Stimulated activated CD8-positive, alpha-beta memory T cell treated with anti-CD3 and anti-CD28 coated beads, Interleukin-4, amount 100 ng/mL, for 1 hour (primary cell): ENCODE measurements at regions not wholly inside any gene's neighbourhood (a gene's known extent, or its start where the extent isn't known, plus 50 kb on each side); places are given as distances from the start of the nearest gene placed in this dataset.

Experiments used
- DNase-seq, 2 donors: peaks; one replicate each; pipeline ENCODE4 v3.0.0-alpha.2; 2020; ENCODE audit warnings: low read depth in 2 of 2, low spot score in 1 of 2

DNA sequence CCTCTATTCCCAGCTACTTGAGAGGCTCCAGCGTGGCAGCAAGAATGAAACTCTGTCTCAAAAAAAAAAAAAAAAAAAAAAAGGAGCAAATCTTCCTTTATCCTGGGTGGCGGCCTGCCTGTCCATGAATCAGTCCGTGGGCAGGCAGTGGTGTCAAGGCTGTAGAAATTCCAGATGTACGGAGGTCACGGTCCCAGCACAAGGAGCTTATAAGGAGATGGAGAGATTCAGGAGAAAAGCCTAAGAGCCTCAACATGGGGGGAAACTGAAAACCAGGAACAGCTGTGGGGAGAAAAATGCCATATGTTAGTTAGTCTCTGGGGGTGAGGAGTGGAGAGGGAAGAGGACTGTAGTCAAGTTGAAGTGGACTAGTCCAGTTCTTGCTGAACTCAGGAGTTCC is 130.5 kb upstream of the CRY1 start:
- no peak for DNase-seq

DNA sequence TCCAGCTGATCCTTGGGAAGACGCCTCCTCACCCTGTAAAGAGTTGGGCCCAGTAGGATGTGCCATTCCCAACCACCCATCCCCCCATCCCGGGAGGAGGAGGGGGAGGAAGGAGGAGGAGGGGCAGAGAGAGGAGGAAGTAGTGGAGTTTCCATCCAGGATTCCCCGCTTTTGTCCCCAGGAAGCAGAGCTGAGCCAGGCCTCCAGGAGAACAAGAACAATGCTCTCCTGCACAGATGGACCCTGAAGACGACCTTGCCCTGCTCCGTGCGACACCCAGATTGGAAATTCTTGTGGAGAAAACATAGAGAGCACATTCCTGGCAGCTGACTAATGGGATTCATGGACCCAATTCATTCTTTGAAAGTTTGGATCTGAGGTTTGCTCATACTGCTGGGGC is 132.3 kb upstream of the CRY1 start:
- no peak for DNase-seq

DNA sequence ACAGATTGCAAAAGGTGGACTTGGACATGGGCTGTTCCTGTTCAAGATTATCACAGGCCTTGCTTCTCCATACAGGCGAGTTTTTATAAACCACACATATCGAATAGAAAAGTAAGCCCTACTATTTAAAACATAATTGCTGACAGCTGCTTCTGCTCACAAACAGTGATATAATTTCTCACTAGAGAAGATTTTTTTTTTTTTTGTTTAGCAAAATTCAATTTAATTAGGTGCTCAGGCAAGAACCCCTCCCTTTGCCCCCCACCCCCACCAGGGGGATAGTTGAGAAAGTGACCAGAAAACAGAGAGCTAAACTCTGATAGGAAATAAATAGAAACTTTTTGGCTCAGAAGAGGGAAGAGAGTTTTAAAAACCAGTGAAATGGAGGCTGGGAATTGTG is 132.8 kb upstream of the CRY1 start:
- no peak for DNase-seq

DNA sequence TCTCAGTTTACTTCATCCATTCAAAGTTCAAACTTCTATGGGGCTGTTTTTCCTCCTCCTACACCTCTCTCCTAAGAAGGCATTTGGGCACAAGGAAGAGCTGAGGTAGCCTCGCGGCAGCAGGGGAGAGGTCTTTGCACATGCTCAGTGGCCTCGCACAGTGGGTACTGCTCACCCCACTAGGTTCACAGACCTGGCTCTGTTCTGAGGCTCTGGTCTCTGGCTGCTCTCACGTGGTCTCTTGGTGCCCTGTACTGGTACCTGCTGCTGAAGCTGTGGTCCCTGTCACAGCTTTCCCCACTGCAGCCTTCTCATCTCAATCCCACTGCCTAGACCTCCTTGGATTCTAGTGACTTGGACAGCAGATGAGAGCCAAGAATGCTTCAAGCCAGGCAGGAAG is 134.7 kb upstream of the CRY1 start:
- DNase-seq, result no peak

DNA sequence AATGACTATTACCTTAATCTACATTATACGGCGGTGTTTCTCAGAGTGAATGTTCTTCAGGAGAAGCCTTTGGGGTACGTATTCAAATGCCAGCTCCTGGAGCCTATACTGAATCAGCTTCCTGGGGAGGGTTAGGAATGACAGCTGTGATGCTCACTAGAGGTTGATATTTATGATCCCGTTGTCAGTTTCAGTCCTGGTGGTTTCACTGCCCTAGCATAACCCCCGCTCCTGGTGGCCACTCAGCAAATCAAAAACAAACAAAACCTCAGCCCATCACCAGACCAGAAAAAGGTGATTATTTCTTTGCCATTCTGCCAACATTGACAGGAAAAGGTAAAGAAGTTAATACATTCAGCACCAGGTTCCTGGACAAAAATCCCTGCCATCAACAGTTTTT is 136.5 kb upstream of the CRY1 start:
- DNase-seq, result no peak

DNA sequence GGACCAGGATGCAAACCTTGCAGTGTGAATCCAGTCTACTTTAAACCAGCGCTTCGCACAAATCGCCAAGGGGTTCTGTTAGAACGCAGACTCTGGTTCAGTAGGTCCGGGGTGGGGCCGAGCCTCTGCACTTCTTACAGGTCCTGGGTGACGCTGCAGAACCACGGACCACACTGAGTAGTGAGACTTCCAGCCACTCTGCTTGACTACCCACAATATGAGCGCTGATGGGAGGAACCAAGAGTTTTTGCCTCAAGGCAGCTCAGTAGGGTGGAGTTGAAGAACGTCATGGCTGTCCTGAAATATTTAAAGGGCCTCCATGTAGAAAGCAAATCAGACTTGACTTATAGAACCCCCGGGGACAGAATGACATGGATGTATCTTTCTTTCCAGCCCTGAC is 138.0 kb upstream of the CRY1 start:
- DNase-seq, result no peak

DNA sequence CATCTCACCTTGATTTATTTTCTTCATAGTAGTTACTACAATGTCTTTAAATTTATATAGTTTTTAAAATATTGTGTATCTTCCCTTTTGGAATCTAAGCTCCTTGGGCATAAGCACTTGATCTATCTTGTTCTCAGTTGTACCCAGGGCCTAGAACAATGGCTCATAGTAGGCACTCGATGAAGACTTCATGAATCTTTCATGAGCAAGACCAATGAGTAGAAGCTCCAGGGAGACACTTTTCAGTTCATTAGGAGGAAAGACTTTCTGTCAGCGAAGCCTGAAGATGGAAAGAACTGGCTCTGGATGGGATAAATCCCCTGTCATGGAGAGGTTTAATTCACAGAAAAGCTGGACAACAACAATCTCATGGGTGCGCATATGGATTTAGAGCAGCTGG is 140.2 kb upstream of the CRY1 start:
- DNase-seq, result no peak

DNA sequence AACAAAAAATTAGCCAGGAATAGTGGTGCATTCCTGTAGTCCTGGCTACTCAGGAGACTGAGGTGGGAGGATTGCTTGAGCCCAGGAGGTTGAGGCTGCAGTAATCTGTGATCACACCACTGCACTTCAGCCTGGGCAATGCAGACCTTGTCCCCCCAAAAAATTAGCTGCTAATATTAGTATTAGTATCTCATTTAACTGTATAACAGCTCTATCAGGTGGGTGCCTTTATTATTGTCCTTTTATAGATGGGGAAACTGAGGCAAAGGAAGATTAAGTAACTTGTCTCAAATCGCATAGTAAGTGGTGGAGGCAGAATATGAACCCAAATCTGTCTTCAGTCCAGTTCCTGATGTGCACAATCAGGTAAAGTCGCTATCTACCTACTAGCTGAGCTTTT is 142.3 kb upstream of the CRY1 start:
- DNase-seq, result no peak

DNA sequence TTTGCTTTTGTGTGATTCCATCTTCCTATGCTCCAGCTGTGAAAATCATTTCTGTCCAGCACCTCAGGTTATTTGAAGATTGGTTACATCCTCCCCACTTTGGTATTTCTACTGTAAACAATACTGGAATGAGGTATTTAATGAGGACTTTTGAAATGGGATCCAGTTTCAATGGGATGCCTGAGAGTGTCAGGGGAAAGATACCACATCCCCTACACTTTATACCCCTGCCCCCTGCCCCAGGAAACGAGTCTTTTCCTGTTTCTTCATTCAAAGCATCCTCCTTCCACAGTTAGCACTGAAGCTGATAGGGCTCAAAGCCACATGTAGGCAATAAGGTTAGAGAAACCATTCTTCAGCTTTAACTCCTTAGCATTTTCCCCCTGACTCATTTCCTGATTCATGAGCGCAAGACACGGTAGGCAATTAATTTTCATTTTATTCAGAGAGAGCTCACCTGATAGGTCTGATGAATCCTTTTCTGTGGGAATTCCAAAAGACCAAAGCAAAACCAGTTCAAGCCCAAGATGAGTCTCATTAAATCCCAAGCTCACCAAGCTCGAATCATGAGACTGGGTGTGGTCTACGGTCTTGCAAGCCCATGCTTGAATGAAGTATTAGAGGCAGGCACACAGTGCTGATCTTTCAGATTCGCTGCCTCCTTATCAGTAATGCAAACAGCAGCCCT is 143.6 kb upstream of the CRY1 start:
- DNase-seq, result no peak

DNA sequence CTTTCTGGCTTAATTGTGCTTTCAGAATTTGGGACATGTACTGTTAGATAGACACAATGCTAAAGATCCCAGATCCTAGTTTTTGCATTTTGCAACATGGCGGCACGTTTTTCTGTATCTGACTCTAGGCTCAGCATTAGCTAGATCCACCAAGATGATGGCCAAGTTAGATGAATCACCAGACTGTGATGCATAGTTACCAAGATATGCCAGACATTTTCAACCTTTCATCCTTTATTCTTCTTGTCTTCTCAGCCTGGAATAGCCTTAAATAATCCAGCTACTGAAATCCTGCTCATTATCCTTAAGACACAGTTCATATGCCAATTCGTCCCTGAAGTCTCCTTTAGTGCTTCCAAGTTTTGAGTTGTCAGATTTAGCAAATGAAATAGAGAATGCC is 144.9 kb upstream of the CRY1 start:
- no peak for DNase-seq

DNA sequence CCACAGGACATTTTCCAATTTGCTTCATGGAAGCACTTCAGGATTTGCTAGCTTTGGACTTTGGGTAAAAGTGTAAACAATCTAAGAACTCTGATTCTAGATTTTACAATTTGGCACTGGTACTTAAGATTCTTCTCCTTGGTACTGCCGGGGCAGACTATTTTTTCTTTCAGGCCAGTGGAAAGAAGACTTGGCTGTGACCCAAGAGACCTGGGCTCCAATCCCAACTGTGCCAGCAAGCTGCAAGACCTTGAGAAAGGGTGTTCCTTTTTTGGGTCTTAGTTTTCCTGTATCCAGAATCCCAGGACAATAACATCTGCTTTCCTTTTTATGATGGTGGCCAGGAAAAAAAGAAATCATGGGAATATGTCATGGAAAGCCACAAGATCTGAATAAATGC is 148.1 kb upstream of the CRY1 start:
- no peak for DNase-seq

DNA sequence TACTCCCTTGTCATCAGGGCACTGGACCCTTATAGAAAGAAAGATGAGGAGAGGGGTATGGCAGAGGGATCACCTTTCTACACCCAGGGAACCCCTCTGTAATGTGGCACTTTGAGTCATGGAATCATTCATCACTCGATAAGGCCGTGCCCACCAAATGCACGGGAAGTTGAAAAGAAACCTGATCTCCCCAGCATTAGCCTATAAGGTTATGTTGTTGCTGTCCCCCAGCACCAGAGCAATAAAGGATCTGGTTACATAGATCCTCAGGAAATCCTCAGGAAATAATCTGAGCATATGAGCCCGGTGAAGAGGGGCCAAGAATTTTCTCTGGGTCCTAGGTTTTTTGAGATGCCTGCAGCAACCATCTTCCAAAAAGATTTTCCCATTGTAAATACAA is 148.8 kb upstream of the CRY1 start:
- no peak for DNase-seq

DNA sequence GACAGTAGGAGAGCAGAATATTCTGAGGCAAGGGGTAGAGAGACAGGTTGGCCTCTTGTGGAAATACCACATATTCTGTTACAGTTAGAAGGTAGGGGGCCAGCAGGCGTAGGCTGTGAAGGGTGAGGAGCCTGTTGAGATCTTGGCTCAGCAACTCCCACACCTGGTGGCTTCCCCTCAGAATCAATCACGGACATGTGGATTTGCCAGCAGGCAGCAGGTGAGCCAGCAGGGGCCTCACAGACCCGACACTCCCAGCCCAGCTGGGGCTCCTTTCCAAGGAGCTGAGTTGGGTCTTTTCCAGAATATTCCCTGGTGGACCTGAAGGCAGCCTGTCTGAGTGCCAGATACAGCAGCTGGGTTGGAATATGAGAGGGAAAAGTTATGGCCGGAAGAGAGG is 150.0 kb upstream of the CRY1 start:
- no peak for DNase-seq

DNA sequence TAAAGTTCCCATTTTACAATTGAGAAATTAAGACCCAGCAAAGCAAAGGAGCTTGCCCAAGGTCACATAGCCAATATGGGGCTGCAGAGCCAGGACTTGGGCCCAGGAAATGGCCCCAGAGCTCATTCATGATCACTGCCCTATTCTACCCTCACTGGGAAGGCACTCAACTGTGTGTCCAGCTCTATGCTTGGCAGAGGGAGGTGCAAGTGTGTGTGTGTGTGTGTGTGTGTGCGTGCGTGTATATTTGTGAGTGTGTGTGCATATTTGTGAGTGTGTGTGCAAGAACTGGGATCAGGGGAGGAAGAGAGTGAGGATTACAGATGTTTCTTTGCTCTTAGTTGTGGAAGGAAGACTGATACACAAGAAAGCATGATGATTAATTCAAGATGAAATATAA is 151.2 kb upstream of the CRY1 start:
- no peak for DNase-seq

DNA sequence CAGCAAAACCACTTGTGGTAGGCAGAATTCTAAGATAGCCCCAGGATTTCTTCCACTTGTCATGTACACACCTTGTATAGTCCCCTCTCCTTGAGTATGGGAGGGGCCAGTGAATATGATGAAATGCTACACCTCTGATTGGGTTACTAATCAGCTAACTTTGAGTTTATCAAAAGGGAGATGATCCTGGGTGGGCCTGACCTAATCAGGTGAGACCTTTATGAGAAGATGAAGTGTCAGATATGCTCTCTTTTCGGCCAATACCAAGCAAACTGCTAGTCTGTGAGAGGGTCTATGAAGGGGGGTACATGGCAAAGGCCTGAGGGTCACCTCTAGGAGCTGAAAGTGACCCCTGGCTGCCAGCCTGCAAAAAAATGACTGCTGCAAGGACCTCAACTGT is 154.3 kb upstream of the CRY1 start:
- no peak for DNase-seq

DNA sequence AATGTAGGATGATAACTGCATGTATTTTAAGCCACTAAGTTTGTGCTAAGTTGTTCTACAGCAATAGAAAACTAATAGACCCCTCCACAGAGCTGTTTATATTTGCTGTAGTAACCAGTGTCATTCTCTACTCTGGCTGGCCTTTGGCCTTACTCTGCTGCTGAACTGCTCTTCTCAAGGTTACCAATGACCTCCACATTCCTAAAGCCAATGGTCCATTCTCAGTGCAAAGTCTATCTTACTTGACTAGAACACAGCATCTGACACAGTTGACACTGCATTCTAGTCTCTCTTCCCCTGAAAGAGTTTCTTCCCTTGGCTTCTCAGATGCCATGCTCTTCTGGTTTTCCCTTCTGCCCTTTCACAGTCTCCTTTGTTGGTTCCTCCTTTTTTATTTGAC is 154.8 kb upstream of the CRY1 start:
- DNase-seq, result no peak

DNA sequence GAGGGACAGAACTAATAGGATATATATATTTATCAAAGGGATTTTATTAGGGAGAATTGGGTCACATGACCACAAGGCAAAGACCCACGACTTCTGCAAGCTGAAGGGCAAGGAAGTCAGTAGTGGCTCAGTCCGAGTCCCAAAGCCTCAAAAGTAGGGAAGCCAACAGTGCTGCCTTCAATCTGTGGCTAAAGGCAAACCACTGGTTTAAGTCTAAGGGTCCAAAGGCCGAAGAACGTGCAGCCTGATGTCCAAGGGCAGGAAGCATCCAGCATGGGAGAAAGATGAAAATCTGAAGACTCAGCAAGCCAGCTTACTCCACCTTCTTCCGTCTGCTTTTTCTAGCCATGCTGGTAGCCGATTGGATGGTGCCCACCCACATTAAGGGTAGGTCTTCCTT is 157.9 kb upstream of the CRY1 start:
- DNase-seq, result no peak

DNA sequence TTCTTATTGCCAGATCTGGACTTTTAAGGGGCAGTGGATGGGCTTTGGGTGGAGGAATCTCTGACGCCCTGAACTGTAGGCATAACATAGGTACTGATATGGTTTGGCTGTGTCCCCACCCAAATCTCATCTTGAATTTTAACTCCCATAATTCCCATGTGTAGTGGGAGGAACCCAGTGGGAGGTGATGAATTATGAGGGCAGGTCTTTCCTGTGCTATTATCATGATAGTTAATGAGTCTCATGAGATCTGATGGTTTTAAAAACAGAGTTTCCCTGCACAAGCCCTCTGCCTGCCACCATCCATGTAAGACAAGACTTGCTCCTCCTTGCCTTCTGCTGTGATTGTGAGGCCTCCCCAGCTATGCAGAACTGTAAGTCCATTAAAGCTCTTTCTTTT is 160.0 kb upstream of the CRY1 start:
- DNase-seq, result no peak

DNA sequence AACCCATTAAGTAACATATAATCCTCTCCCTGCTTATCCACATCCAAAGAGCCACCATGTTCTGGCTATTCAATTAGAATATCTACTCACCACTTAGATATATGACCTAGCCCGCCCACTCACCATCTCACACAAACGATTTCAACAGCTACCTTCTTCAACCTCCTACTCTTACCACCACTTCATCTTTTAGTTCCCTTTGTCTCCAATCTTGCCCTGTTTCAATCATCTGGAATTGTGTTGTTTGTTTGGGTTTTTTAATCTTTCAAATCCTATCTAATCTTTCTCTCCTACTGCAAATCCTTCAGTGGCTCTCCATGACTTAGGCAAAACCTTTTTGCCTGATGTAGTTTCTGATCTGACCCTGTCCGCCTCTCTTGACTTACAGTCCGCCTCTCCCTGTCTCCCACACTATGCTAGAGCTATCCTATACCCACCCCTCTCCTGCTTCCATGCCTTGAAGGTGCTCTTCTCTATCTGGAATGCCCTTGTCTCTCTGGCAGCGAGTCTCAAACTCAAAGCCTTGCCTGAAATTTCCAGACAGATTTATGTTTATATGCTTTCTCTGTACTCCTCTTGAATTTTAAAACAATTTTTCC is 161.0 kb upstream of the CRY1 start:
- no peak for DNase-seq

DNA sequence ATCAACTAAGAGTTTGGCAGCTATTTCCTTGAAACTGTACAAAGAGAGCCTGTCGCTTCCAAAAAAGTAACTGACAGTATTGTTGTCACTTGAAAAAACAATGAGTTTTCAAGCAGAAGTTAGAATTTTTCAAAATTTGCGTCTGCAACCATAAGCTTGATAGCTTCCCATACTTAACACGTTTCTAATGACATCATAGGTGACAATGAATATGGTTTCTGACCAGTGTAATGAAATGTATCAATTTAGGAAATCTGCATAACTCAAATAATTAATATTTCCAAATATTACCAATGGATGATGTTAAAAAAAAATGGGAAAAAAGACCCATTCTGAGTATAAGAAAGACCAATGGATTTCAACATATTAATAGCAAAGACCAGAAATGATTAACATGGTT is 165.4 kb upstream of the CRY1 start:
- DNase-seq, result no peak

DNA sequence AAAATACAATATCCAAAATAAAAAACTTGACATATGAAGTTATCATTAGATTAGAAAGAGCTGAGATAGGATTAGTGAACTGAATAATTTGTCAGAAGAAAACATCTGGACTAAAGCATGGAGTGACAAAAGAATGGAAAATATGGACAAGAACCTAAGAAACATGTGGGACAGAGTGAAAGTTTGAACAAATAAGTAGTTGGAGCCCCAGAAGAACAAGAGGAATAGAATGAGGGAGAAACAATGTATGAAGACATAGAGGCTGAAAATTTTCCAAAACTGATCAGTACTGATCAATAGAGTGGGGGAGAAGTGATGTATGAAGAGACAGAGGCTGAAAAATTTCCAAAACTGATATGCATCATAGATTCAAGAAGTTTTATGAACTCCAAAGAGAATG is 170.6 kb upstream of the CRY1 start:
- no peak for DNase-seq

DNA sequence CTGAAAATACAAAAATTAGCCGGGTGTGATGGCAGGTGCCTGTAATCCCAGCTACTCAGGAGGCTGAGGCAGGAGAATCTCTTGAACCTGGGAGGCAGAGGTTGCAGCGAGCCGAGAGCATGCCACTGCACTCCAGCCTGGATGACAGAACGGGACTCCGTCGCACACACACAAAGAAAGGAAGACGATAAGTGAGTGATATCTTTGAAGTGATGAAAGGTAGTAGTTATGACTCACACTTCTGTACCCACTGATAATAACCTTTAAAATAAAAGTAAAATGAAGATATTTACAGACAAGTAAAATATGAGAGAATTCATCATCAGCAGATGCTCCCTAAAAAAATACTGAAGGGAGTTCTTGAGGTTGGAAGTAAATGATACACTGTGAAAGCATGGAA is 171.3 kb upstream of the CRY1 start:
- no peak for DNase-seq

DNA sequence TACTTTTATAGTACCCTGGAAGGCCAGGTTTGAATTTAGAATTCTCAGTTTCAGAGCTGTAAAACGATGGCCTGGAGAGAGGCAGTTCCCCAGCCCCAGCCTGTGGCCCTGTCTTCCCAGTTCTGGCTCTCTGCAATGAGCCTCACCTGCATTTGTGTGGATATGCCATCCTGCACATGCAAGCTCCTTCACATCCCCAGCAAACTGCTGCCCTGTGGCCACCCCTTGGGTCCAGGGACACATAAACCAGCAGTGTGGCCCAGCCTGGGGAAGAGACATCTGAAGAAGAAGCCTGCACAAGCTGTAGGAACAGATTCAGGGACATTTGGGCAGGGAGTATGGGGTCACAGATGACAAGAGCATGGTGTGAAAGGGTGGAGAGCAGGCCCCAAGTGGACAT is 174.3 kb upstream of the CRY1 start:
- no peak for DNase-seq

DNA sequence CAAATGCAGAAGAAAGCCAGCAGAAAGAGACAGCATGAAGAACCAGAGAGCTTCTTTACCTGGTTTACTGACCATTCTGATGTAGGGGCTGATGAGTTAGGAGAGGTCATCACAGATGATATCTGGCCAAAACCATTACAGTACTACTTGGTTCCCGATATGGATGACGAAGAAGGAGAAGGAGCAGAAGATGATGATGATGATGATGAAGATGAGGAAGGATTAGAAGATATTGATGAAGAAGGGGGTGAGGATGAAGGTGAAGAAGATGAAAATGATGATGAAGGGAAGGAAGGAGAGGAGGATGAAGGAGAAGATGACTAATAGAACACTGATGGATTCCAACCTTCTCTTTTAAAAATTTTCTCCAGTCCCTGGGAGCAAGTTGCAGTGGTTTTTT is 178.2 kb upstream of the CRY1 start:
- DNase-seq, result no peak
